ENCODE measurements at regions not wholly inside any gene's neighbourhood (a gene's known extent, or its start where the extent isn't known, plus 50 kb on each side); places are given as distances from the start of the nearest gene placed in this dataset.

- no peak for DNase-seq
Observed at GRCh38 chrY:12598783-12599182, 102.2 kb upstream of the USP9Y start.

GRCh38 chrY:12605426-12605825 lies 95.6 kb upstream of the USP9Y start:
- no peak for DNase-seq

- no peak for DNase-seq
Observed at GRCh38 chrY:12610861-12611260, 90.2 kb upstream of the USP9Y start.

GRCh38 chrY:12615733-12616446 lies 85.1 kb upstream of the USP9Y start:
- DNase-seq, result no peak

GRCh38 chrY:12621454-12622081 lies 79.5 kb upstream of the USP9Y start:
- no peak for DNase-seq

GRCh38 chrY:12623204-12623603 lies 77.8 kb upstream of the USP9Y start:
- DNase-seq, result no peak

- DNase-seq, result no peak
Observed at GRCh38 chrY:12642986-12643385, 58.0 kb upstream of the USP9Y start.

GRCh38 chrY:12643693-12644348 lies 57.2 kb upstream of the USP9Y start:
- no peak for DNase-seq

GRCh38 chrY:12651095-12651494 lies 49.9 kb upstream of the USP9Y start:
- no peak for DNase-seq

All from activated CD4-positive, alpha-beta T cell treated with anti-CD3 and anti-CD28 coated beads for 1 hour (primary cell).